ENCODE measurements at regions not wholly inside any gene's neighbourhood (a gene's known extent, or its start where the extent isn't known, plus 50 kb on each side); places are given as distances from the start of the nearest gene placed in this dataset.

- POLR2A ChIA-PET: interaction anchor here in 1 of 2 donors (0.7 kb wide), 1 partner anchor 61 kb away, joined by 4 read pairs; no protein-coding TSS in a partner anchor
- no peak overlapping the region for H3K4me3 ChIP-seq (ENCODE audit: control insufficient read depth in 1 of 2, extremely low read depth in 1 of 2, low read length in 1 of 2)
- no peak for ATAC-seq (replicated peaks in 1 of 4)
These were observed 140.8 kb downstream of the C9orf152 start for GRCh38 chr9:110066929-110067716.

GRCh38 chr9:110068212-110068611, 139.7 kb downstream of the C9orf152 start:
- Histone ChIP-seq H3K27me3 (replicated peaks in 1 of 2; ENCODE audit: control insufficient read depth in 2 of 2, extremely low read depth in 1 of 2, insufficient read depth in 2 of 2, low read length in 1 of 2) (no peaks in the 10 kb centered on the region), H3K9me3 (no peaks in the 10 kb centered on the region), H3K4me1 (ENCODE audit: control insufficient read depth in 1 of 2, extremely low read depth in 1 of 2, insufficient read depth in 2 of 2, low read length in 2 of 2) (peaks cover 0 to 17% of the 10 kb centered on the region in 2 experiments), H3K36me3 (ENCODE audit: control insufficient read depth in 2 of 2, extremely low read depth in 1 of 2, insufficient read depth in 1 of 2, low read length in 1 of 2) (no peaks in the 10 kb centered on the region), H3K27ac (ENCODE audit: low read length) (no peak overlapping the region), H3K4me3 (ENCODE audit: control insufficient read depth in 1 of 2, extremely low read depth in 1 of 2, low read length in 1 of 2) (no peak overlapping the region)
- Mint-ChIP-seq H3K9me3 (no peaks in the 10 kb centered on the region), H3K27me3 (no peaks in the 10 kb centered on the region), H3K4me3 (no peak overlapping the region), H3K27ac (no peak overlapping the region), H3K4me1 (peaks cover 9 to 31% (median 11%) of the 10 kb centered on the region in 3 donors), H3K36me3 (peaks cover 8% of the 10 kb centered on the region)
- no peak for ATAC-seq (replicated peaks in 1 of 4)
- CTCF ChIA-PET: no interaction called here
- POLR2A ChIA-PET: no interaction called here
- DNase-seq: no peak

More at GRCh38 chr9:110066929-110067716, 140.8 kb downstream of the C9orf152 start:
- H3K36me3 ChIP-seq (ENCODE audit: control insufficient read depth in 2 of 2, extremely low read depth in 1 of 2, insufficient read depth in 1 of 2, low read length in 1 of 2): no peaks in the 10 kb centered on the region
- Mint-ChIP-seq H3K4me1 (peaks cover 9 to 29% (median 11%) of the 10 kb centered on the region in 3 donors), H3K36me3 (peaks cover 8% of the 10 kb centered on the region), H3K9me3 (no peaks in the 10 kb centered on the region), H3K4me3 (no peak overlapping the region), H3K27ac (no peak overlapping the region), H3K27me3 (no peaks in the 10 kb centered on the region)
- H3K27me3 ChIP-seq (replicated peaks in 1 of 2; ENCODE audit: control insufficient read depth in 2 of 2, extremely low read depth in 1 of 2, insufficient read depth in 2 of 2, low read length in 1 of 2): no peaks in the 10 kb centered on the region
- WGBS (ENCODE audit: insufficient coverage): 66% methylated on average over 2 of the region's 6 CpGs
- H3K4me1 ChIP-seq (ENCODE audit: control insufficient read depth in 1 of 2, extremely low read depth in 1 of 2, insufficient read depth in 2 of 2, low read length in 2 of 2): peaks cover 0 to 17% of the 10 kb centered on the region in 2 experiments
- no peak overlapping the region for H3K27ac ChIP-seq (ENCODE audit: low read length)
- no peaks in the 10 kb centered on the region for H3K9me3 ChIP-seq
- CTCF ChIA-PET: no interaction called here
- DNase-seq: no peak

- Mint-ChIP-seq H3K36me3 (peaks cover 8% of the 10 kb centered on the region), H3K27me3 (no peaks in the 10 kb centered on the region), H3K4me1 (peaks cover 9 to 31% (median 11%) of the 10 kb centered on the region in 3 donors), H3K4me3 (no peak overlapping the region), H3K27ac (no peak overlapping the region), H3K9me3 (no peaks in the 10 kb centered on the region)
- ATAC-seq (replicated peaks in 1 of 4) (no peak), DNase-seq (peak in 2 of 35 experiments; percentile 7 to 11)
- Histone ChIP-seq H3K4me1 (ENCODE audit: control insufficient read depth in 1 of 2, extremely low read depth in 1 of 2, insufficient read depth in 2 of 2, low read length in 2 of 2) (peaks cover 0 to 15% of the 10 kb centered on the region in 2 experiments), H3K9me3 (no peaks in the 10 kb centered on the region), H3K27me3 (replicated peaks in 1 of 2; ENCODE audit: control insufficient read depth in 2 of 2, extremely low read depth in 1 of 2, insufficient read depth in 2 of 2, low read length in 1 of 2) (no peaks in the 10 kb centered on the region), H3K4me3 (ENCODE audit: control insufficient read depth in 1 of 2, extremely low read depth in 1 of 2, low read length in 1 of 2) (no peak overlapping the region), H3K36me3 (ENCODE audit: control insufficient read depth in 2 of 2, extremely low read depth in 1 of 2, insufficient read depth in 1 of 2, low read length in 1 of 2) (no peaks in the 10 kb centered on the region), H3K27ac (ENCODE audit: low read length) (no peak overlapping the region)
- CTCF ChIA-PET: interaction anchor here (0.5 to 0.6 kb wide), 2 partner anchors 74 to 128 kb away, joined by 3 to 4 read pairs; no protein-coding TSS in a partner anchor
- POLR2A ChIA-PET: no interaction called here
- WGBS (ENCODE audit: insufficient coverage): 91% methylated on average over 9 of the region's 14 CpGs
These were observed 138.4 kb downstream of the C9orf152 start for GRCh38 chr9:110069326-110070248.

GRCh38 chr9:110072597-110073355, 135.2 kb downstream of the C9orf152 start:
- Mint-ChIP-seq H3K4me3 (no peak overlapping the region), H3K36me3 (peaks cover 4% of the 10 kb centered on the region), H3K27ac (no peak overlapping the region), H3K4me1 (peaks cover 2 to 13% (median 5%) of the 10 kb centered on the region in 3 donors), H3K27me3 (no peaks in the 10 kb centered on the region), H3K9me3 (no peaks in the 10 kb centered on the region)
- CTCF ChIA-PET: no interaction called here
- H3K36me3 ChIP-seq (ENCODE audit: control insufficient read depth in 2 of 2, extremely low read depth in 1 of 2, insufficient read depth in 1 of 2, low read length in 1 of 2): no peaks in the 10 kb centered on the region
- H3K4me1 ChIP-seq (ENCODE audit: control insufficient read depth in 1 of 2, extremely low read depth in 1 of 2, insufficient read depth in 2 of 2, low read length in 2 of 2): peaks cover 0 to 6% of the 10 kb centered on the region in 2 experiments
- DNase-seq (no peak), ATAC-seq (replicated peaks in 1 of 4) (no peak)
- H3K4me3 ChIP-seq (ENCODE audit: control insufficient read depth in 1 of 2, extremely low read depth in 1 of 2, low read length in 1 of 2): no peak overlapping the region
- no peaks in the 10 kb centered on the region for H3K9me3 ChIP-seq
- H3K27me3 ChIP-seq (replicated peaks in 1 of 2; ENCODE audit: control insufficient read depth in 2 of 2, extremely low read depth in 1 of 2, insufficient read depth in 2 of 2, low read length in 1 of 2): no peaks in the 10 kb centered on the region
- WGBS (ENCODE audit: insufficient coverage): no CpG with 5 or more reads among the region's 5 CpGs
- POLR2A ChIA-PET: interaction anchor here in 1 of 2 donors (0.6 kb wide), 1 partner anchor 184 kb away, joined by 6 read pairs; no protein-coding TSS in a partner anchor
- H3K27ac ChIP-seq (ENCODE audit: low read length): no peak overlapping the region

GRCh38 chr9:110073356-110073905, 134.5 kb downstream of the C9orf152 start:
- CTCF ChIA-PET: no interaction called here
- no peak overlapping the region for H3K27ac ChIP-seq (ENCODE audit: low read length)
- POLR2A ChIA-PET: interaction anchor here in 1 of 2 donors (0.6 kb wide), 1 partner anchor 183 kb away, joined by 6 read pairs; no protein-coding TSS in a partner anchor

More at GRCh38 chr9:110073356-110073905, 134.5 kb downstream of the C9orf152 start:
- Histone ChIP-seq H3K36me3 (ENCODE audit: control insufficient read depth in 2 of 2, extremely low read depth in 1 of 2, insufficient read depth in 1 of 2, low read length in 1 of 2) (no peaks in the 10 kb centered on the region), H3K4me1 (ENCODE audit: control insufficient read depth in 1 of 2, extremely low read depth in 1 of 2, insufficient read depth in 2 of 2, low read length in 2 of 2) (peaks cover 0 to 6% of the 10 kb centered on the region in 2 experiments), H3K4me3 (ENCODE audit: control insufficient read depth in 1 of 2, extremely low read depth in 1 of 2, low read length in 1 of 2) (no peak overlapping the region), H3K9me3 (no peaks in the 10 kb centered on the region), H3K27me3 (replicated peaks in 1 of 2; ENCODE audit: control insufficient read depth in 2 of 2, extremely low read depth in 1 of 2, insufficient read depth in 2 of 2, low read length in 1 of 2) (no peaks in the 10 kb centered on the region)
- DNase-seq: no peak
- Mint-ChIP-seq H3K27ac (no peak overlapping the region), H3K27me3 (no peaks in the 10 kb centered on the region), H3K4me1 (peaks cover 0 to 9% (median under 1%) of the 10 kb centered on the region in 3 donors), H3K36me3 (peaks cover 4% of the 10 kb centered on the region), H3K4me3 (no peak overlapping the region), H3K9me3 (no peaks in the 10 kb centered on the region)
- ATAC-seq (replicated peaks in 1 of 4): no peak
